ENCODE measurements at regions not wholly inside any gene's neighbourhood (a gene's known extent, or its start where the extent isn't known, plus 50 kb on each side); places are given as distances from the start of the nearest gene placed in this dataset.

DNA sequence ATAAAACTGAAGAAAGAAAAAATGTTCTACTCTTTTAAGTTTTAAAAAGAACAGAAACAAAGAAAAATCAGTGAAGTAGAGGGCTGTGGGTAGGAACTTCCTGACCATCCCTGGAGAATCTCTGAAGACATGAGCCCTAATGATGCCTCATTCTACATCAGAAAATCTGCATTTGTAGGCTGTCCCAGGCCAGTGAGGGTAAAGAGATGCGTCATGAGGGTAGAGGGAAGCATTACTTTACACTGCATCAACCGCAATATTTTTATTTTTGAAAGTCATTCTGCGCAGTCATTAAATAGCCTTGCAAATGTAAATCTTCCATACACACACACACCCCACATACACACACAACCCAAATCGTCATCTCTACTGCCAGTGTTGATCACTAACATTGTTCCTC is 82.1 kb upstream of the CABCOCO1 start:
- TF ChIP-seq, protein P1, sequence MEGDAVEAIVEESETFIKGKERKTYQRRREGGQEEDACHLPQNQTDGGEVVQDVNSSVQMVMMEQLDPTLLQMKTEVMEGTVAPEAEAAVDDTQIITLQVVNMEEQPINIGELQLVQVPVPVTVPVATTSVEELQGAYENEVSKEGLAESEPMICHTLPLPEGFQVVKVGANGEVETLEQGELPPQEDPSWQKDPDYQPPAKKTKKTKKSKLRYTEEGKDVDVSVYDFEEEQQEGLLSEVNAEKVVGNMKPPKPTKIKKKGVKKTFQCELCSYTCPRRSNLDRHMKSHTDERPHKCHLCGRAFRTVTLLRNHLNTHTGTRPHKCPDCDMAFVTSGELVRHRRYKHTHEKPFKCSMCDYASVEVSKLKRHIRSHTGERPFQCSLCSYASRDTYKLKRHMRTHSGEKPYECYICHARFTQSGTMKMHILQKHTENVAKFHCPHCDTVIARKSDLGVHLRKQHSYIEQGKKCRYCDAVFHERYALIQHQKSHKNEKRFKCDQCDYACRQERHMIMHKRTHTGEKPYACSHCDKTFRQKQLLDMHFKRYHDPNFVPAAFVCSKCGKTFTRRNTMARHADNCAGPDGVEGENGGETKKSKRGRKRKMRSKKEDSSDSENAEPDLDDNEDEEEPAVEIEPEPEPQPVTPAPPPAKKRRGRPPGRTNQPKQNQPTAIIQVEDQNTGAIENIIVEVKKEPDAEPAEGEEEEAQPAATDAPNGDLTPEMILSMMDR (IDR thresholded peaks at IDR 0.05) = no peak
- no peak for TF ChIP-seq POLR2A (IDR thresholded peaks at IDR 0.05)
